ENCODE measurements at regions not wholly inside any gene's neighbourhood (a gene's known extent, or its start where the extent isn't known, plus 50 kb on each side); places are given as distances from the start of the nearest gene placed in this dataset.
A peak's percentile ranks its signal among the peaks of the same experiment; 100 is the strongest.

- no peak for TF ChIP-seq TAF1 (IDR thresholded peaks at IDR 0.05; ENCODE audit: borderline replicate concordance, insufficient read depth, low read length)
- TF ChIP-seq SIN3A (IDR thresholded peaks at IDR 0.05; ENCODE audit: borderline replicate concordance, insufficient read depth, low read length) = no peak
- TF ChIP-seq REST (IDR thresholded peaks at IDR 0.05; ENCODE audit: insufficient read depth in 1 of 2, low read depth in 2 of 2, low read length in 2 of 2) = no peak
- TF ChIP-seq POLR2AphosphoS5 (IDR thresholded peaks at IDR 0.05; ENCODE audit: low read depth, low read length) = no peak
Measured at GRCh38 chr17:51560398-51560797, 300.1 kb downstream of the UTP18 start.

GRCh38 chr17:51563961-51564360, 303.6 kb downstream of the UTP18 start:
- TF ChIP-seq REST (IDR thresholded peaks at IDR 0.05; ENCODE audit: insufficient read depth in 1 of 2, low read depth in 2 of 2, low read length in 2 of 2) (0 out of 4 replicates have a peak, but pooled peaks of 1 of the 2 experiments have one; percentile 34), POLR2AphosphoS5 (IDR thresholded peaks at IDR 0.05; ENCODE audit: low read depth, low read length) (no peak)

- TF ChIP-seq TAF1 (IDR thresholded peaks at IDR 0.05; ENCODE audit: borderline replicate concordance, insufficient read depth, low read length) = no peak
Measured at GRCh38 chr17:51572115-51572514, 311.8 kb downstream of the UTP18 start.
